ENCODE measurements at regions not wholly inside any gene's neighbourhood (a gene's known extent, or its start where the extent isn't known, plus 50 kb on each side); places are given as distances from the start of the nearest gene placed in this dataset.
A peak's percentile ranks its signal among the peaks of the same experiment; 100 is the strongest.
"Not testable (repeated sequence)": the region's sequence is repeated elsewhere in the genome, so short reads cannot be mapped to it uniquely, and the experiment has no call there.

GRCh38 chr3:154834831-154835230 is 245.3 kb upstream of the MME start:
- not testable (repeated sequence) for DNase-seq (ENCODE audit: low read depth)

DNA sequence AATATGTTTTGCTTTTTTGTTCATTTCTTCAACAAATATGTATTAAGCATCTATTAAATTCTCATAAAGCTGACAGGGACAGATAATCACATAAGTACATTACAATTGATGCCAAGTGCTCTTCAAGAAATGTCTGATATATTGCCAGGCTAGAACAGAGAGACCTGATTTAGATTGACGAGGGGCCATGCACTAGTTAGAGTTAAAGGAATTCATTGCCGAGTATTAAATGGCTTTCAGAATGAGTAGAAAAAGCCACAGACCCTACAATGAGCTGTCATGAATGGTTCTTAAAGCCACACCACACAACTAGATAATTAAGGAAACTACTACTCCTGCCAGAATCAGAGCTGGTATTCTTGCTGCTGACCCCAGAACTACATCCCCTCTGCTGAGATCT is 250.2 kb upstream of the MME start:
- DNase-seq (ENCODE audit: low read depth) = no peak

- no peak for DNase-seq (ENCODE audit: low read depth)
Measured at GRCh38 chr3:154819491-154819890, 260.6 kb upstream of the MME start.

DNA sequence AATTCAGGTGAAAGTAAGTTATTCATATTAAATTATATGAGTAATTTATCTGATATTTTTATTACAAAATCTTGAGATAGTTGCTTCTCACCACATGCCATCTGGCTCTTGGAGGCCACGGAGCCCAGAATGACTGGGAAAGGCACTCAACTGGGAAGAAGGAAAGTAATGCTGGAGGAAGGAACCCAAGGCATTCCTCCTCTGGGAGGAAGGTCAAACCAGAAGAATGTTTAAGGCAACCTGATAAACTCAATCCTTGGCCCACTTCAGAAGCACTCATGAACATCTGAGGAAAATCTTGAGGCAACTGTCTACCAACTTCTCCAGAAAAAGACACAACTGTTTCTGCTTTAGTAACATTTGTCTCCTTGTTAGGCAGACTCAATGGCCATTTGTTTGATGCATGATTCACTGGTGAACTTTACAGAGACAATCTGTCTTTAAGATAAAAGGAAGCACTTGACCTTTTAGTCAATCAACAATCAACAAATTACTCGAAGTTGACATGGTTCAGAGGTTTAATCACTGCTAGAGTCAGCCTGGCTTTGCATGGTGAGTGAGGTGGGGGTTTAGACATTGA is 261.4 kb upstream of the MME start:
- DNase-seq (ENCODE audit: low read depth) = peak; percentile 41

- not testable (repeated sequence) for DNase-seq (ENCODE audit: low read depth)
Measured at GRCh38 chr3:154810017-154810416, 270.1 kb upstream of the MME start.

DNA sequence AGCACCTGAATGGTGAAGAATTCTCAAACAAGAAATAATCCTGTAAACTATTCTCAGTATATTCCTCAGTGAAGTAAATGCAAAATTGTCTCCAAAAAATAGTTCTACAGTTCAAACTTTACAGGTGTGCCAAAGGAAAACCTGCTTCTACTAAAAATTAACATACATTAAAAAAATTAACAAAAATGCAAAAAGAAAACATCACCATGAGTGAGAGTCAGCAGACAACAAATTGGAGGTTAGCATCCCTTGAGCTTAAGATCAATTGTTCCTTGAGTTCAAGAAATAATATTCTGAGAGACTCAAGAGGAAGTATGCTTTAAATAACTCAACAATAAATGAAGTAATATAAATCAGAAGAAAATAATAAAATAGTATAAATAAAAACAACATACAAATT is 278.4 kb upstream of the MME start:
- DNase-seq (ENCODE audit: low read depth) = no peak

GRCh38 chr3:154799800-154800199 is 280.3 kb upstream of the MME start:
- peak; percentile 67 for DNase-seq (ENCODE audit: low read depth)

- DNase-seq (ENCODE audit: low read depth) = peak; percentile 94
Measured at GRCh38 chr3:154795582-154795981, 284.5 kb upstream of the MME start.

DNA sequence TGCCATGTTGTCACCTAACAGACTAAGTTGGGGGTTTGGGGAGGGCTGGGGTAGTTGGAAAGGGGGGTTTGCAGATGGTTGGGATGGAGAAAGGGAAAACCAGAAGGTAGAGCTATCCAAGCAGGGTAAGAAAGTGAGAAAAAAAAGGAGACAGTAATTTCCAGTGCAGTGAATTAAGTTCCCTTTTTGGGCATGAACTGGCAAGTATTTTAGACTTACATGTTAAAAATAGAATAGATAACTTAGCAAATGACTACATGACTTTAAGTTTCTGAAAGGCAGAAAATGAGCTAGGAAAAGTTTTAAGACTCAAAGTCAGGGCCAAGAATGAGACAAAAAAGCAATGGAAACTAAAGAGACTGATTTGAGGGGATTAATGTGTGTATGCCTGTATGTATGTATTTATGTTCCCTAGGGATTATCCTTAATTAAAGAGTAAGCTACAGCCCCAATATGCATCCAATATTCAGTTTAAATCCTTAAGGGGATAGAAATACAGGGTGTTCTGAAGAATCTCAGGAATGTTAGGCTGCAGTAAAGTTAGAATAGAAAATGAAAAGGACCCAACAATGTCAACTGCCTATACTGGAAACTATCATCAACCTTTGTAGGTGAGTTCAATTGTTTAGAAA is 285.2 kb upstream of the MME start:
- no peak for DNase-seq (ENCODE audit: low read depth)

GRCh38 chr3:154794391-154794790 is 285.7 kb upstream of the MME start:
- DNase-seq (ENCODE audit: low read depth) = no peak

DNA sequence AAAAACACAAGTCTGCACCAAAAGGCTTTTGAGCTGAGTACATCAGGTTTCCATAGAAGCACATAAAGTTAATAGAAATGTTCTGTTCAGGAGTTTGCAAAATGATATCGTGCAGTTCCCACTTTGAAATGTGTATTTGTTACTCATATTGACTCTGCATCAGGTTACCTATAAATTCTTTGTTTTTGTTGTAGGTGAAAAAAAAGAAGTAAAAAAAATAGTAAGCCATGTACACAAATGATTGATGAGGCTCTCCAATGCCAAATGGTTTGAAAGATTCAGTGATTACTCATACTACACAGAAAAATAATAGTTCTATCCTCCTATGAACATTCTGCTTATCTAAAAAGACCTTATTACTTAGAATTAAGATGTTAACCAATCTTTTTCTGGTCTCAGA is 287.3 kb upstream of the MME start:
- no peak for DNase-seq (ENCODE audit: low read depth)

- peak; percentile 28 for DNase-seq (ENCODE audit: low read depth)
Measured at GRCh38 chr3:154791611-154792010, 288.5 kb upstream of the MME start.

DNA sequence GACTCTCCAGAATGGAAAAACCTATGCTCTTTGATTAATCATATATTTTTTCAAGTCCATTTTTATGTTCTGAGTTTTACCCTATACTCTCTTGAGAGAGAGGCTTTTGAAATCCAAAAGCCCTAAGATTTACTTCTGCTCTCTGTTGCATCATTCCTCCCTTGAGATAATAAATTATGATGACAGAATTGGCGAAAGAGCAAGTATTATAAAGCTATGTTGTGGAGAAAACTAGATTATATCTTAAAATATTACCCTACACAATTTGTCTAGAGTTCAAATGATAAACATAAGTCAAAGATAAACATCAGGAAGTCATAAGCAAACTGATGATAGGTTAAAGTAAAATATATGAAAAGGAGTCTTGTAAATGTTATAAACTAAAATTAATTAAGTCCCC is 293.4 kb upstream of the MME start:
- DNase-seq (ENCODE audit: low read depth) = peak; percentile 89

- no peak for DNase-seq (ENCODE audit: low read depth)
Measured at GRCh38 chr3:154783521-154783931, 296.6 kb upstream of the MME start.

DNA sequence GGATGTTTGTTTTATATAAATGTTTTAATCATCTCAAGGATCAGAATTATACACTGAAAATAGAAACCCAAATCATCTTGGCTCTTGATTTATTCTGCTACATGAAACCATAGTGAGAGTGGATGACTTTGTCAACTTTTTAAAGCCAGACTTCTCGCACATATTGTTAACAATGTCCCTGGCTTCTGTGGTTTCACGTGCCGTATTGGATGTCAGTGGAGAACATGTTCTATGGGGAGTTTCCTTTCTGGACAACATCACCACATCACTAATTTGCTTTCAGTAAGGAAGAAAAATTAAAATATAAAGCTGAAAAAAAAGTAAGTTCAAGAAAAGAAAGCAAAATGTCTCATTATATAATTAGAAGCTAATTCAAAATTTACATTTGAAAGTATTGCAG is 297.1 kb upstream of the MME start:
- DNase-seq (ENCODE audit: low read depth) = no peak

- DNase-seq (ENCODE audit: low read depth) = no peak
Measured at GRCh38 chr3:154782151-154782550, 298.0 kb upstream of the MME start.

DNA sequence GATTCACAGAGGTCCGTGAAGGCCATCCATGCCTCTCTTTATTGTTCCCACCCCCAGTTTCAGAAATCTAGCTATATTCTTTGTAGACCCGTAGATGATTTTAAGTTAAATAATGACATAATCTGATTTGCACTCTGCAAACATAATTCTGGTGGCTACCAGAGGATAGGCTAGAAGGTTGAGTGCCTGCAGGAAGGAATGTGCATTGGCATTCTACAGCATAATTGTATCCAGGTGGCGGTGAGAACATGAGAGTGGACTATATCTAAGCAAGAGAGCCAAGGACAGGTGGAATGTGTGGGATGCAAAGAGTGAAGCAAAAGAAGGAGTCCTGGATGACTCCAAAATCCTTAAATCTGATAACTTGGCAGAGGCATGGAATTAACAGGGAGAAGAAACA is 298.5 kb upstream of the MME start:
- DNase-seq (ENCODE audit: low read depth) = no peak

DNA sequence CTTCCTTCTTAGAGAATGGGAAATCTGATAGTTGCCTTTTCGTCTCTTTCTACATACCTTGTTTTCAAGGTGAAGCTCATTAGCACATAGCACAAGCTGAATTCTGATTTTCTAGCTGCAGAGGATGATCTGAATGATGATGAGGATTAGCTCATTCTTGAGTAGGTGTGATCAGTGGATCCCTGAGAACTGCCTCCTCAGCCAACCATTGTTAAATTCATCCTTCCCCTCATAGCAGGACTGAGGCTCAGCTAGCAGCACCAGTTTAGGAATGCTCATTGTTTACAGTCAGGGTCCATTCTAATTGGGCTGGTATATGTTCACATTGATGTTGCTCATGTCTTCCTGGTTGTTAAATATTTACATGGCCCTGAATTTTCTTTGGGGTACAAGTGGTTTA is 299.9 kb upstream of the MME start:
- no peak for DNase-seq (ENCODE audit: low read depth)

DNA sequence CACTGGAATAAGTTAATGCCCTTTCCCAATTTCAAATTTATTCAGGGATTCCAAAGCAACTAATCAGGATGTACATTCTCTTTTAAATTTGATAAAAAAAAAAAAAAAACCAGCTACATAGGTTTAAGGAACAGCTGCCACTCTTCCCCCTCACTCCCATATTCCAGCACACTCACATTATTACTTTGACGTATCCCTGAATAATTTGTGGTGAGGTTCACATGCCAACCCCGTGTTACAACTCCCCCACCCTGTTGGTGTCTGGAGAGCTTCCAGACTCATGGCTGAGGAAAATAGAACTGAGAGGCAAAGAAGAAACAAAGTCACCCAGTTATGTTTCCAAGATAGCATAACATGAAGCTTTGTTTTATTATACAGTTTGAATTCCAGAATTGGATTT is 300.5 kb upstream of the MME start:
- peak; percentile 90 for DNase-seq (ENCODE audit: low read depth)

DNA sequence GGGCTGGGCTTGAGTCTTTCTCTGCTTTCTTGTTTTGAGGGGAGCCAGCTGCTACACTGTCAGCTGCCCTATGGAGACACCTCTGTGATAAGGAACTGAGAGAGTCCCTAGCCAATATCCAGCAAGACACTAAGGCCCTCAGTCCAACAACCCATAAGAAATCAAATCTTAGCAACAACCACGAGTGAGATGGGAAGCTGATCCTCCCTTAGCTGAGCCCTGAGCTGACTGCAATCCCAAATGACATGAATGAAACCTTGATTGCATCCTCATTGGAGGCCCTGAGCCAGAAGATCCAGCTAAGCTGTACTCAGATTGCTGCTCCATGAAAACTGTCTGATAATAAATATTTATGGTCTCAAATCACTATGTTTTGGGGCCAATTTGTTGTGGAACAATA is 302.1 kb upstream of the MME start:
- DNase-seq (ENCODE audit: low read depth) = peak; percentile 58

DNA sequence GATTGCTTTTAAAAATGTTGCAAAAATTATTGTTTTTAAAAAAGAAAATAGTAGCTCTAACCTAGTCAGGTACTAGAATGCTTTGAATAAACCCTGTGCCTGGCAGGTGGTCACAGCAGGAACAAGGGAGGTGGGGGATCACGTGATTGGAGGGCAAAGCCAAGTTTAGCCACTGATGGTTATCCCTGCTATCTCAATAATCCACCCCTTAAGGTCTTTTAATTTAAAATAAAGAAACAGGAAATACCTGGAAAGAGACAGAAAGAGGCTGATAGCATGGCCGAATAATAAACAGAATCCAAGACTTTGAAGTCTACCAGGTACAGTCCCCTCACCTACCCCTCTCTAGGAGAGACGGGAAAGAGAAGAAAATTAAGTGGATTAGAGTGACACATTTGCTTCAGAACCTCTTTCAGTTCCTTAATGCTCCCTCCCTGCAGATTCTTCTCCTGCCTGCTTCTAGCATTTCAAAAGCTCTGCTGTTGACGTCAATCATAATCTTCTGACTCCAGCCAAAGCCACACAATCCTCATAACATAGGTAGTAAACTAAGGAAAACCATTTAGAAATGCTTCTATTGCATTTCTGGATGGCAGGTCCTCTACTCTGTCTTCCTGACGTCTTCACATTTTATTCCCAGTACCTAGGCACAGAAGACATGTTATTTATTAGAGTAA is 303.4 kb upstream of the MME start:
- peak; percentile 75 for DNase-seq (ENCODE audit: low read depth)

GRCh38 chr3:154775821-154776548 is 304.1 kb upstream of the MME start:
- peak; percentile 62 for DNase-seq (ENCODE audit: low read depth)
